GM18909 (cell line): ENCODE measurements at regions not wholly inside any gene's neighbourhood (a gene's known extent, or its start where the extent isn't known, plus 50 kb on each side); places are given as distances from the start of the nearest gene placed in this dataset.

Experiments
- ATAC-seq: cut with Tn5 transposase; IDR thresholded peaks from one replicate; pipeline ENCODE4 v1.9.1; 2021; ENCODE audit warnings: mild to moderate bottlenecking; ENCODE audit not compliant: unreplicated experiment, poor library complexity

DNA sequence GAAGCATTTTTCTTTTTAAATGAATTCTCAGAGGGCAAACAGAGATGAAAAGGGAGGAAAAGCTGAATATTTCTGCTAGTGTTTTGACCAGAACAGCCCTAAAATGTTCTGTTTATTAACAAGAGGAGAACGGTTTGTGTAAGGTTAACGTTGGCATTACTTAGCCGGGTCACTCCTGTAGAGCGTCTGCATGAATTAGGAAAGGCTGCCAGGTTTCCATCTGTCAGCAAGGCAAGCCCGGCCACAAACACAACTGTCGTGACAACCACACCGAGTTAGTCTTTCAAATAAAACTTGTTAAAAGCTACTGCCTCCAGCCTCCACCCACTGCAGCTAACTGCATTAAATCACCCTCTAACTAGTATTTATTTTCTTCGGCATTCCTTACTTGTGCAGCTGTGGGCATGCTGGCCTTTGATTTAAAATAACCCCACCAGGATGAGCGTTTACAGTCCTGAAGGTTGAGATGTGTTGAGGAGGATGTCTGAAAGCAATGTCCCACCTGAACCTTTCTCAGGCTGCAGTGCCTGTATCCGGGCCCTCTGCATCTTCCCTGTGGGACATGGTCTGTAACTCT, 527.9 kb downstream of the FGF9 start:
- ATAC-seq: no peak

DNA sequence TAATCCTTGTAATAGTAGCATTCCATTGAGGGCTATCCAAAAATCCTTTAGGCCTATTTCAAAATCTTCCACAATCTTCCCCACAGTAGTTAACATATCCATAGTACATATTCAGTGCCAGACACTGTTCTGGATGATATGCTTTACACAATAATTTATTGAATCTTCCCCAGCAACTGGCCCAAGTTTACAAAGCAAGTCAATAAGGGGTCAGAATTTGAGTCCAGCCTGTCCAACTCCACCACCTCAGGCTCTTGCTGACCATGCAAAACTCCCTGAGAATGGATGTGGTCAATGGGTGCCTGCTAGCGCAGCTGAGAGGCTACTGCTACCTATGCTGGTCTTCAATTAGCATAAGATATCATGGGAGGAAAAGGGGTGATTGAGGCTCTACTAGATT, 529.6 kb downstream of the FGF9 start:
- ATAC-seq: no peak

GRCh38 chr13:22201375-22201925, 530.6 kb downstream of the FGF9 start:
- ATAC-seq: no peak

DNA sequence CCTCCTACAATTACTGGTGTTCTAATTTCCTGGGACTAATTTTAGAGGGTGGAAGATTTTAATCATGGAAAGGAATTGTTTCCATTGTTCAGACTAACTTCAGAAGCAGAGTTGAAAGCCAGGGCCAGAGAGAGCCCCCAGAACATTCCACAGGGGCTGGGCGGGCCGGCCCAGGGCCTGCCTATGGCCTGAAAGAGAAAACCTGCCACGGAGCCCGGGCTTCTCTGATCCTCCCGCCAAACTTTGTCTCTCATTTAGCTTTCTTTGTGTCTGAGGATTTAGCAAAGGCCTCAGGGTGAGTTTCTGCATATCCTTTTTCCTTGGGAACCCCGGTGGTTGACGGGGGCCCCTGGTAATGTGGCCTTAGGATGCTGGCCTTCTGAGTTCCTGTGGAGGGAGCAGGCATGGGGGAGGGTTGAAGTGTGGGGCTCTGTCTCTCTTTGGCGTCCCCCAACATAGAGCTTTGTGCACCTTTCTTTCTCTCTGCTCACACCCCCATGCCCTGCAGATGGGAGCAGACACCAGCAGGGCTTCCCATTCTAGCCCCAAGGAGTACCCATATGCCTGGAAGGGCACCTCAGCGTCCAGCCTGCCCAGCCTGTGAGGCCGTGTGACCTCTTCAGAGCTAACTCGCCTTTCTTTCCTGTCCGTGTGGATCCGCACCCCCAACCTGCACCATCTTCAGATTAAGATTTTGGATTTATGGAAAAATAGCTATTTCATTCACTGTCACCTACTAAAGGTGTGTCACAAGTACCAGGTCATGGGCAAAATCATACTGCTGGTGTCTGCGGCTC, 539.5 kb downstream of the FGF9 start:
- no peak for ATAC-seq

GRCh38 chr13:22211876-22212275, 541.0 kb downstream of the FGF9 start:
- ATAC-seq: no peak

- ATAC-seq: no peak
These were observed 541.7 kb downstream of the FGF9 start for GRCh38 chr13:22212576-22212975.

- no peak for ATAC-seq
These were observed 543.3 kb downstream of the FGF9 start for GRCh38 chr13:22214184-22214583.

- ATAC-seq: no peak
These were observed 547.9 kb downstream of the FGF9 start for GRCh38 chr13:22218797-22219196.

DNA sequence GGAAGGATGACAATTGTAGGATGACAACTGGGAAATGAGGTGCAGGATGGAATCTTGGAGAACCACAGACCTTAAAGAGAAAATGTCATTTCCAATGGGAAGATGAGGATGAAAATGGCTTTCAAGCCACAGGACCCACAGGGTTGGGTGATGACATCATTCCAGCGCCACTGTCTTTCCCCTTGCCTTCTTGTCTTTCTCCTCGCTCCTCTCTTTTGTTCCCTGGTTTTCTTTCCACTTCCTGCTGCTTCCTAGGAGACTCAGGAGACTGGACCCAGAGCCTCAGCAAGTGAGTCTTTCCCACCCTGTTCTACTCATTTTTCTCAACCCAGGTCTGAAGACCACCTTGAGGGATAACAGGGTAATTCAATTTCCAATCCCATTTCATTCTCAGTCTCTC, 548.8 kb downstream of the FGF9 start:
- no peak for ATAC-seq

DNA sequence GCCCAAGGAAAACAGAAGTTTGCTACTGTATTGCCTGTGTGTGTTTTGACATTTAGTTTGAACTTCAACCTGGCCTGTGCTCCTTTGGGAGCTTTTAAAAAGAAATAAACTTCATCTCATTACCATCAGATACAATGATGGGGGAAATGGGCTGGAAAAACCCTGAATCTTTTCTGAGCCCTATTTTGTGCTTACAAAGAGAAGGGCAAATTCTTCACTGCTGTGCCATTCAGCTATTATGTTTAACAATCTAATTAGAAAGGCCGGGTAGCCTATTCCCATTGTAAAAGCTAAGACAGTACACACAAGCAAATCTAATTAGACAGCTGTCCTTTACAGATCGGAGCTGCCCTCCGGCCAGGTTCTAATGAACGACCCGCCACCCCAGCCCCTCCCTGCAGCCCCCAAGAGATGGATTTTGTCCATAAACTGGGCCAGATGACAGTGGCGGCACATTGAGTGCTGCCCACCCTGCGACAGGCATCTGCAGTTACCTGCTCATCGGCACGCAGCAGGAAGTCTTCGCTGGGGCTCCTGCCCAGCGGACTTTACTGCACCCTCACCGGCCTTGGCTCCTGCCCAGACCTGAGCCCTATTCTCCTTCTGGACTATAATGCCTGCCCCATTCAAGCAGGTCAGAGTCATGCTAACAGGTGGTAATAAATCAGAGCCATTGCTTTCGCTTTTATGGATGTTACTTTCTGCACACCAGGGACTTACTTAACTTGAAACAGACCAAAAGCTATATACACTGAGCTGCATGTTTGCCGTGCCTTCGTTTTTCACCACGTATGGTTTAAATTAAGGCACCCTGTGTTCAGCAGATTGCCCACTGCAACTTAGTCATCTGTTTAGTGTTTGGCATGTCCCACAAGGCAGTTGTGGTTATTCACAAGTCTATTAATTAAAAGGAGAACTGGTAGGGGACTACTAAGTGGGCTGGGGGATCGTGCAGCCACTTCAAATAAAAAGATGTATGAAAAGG, 549.6 kb downstream of the FGF9 start:
- no peak for ATAC-seq

DNA sequence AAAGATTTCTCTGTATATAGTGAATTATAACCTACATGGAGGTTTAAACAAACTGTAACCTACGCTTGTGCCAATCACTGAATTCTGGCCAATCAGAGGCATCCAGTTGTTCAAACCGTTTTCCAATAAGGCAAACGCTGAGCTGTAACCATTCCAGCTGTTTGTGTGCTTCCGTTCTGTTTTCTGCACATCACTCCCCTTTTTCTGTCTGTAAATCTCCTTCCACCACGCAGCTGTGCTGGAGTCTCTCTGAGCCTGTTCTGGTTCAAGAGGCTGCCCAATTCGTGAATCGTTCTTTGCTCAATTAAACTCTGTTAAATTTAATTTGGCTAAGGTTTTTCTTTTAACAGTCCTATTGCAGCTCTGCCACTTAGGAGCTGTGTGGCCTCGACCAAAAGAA, 552.5 kb downstream of the FGF9 start:
- no peak for ATAC-seq

DNA sequence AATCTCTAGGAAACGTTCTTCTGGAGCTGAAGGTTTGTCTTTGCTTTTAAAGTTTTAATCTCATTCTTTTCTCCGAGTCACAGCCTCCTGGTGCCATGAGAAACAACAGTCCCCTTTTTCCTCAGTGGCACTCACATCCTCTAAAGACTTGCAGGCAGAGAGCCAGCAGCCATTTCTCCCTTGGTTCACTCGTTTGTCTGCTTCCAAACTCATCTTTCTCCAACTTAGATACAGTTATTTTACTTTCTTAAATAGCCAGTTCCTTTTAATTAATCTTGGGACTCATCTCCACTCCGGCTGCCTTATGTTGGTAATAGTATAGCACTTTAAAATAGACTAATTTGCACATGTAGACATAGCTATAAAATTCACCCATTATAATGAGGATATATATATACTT, 555.2 kb downstream of the FGF9 start:
- no peak for ATAC-seq

DNA sequence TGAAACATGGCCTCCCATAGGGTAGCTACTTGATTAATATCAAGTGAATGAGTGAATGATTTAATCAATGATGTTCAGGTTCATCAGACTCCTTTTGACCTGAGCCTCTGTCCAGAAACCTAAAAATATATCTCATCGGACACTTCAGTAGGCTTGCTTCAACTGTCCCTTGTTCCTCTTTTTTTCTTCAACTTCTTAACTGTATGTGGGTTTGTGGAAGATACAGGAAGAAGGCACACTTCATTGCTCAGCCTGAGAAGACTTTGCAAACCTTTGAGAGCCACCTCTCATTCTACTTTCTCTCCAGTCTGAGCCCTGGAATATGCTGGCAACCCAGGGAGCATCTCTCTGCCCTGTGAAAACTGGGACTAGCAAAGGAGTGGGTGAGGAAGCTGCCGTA, 557.0 kb downstream of the FGF9 start:
- peak; percentile 48 for ATAC-seq

GRCh38 chr13:22229916-22230315, 559.0 kb downstream of the FGF9 start:
- no peak for ATAC-seq

DNA sequence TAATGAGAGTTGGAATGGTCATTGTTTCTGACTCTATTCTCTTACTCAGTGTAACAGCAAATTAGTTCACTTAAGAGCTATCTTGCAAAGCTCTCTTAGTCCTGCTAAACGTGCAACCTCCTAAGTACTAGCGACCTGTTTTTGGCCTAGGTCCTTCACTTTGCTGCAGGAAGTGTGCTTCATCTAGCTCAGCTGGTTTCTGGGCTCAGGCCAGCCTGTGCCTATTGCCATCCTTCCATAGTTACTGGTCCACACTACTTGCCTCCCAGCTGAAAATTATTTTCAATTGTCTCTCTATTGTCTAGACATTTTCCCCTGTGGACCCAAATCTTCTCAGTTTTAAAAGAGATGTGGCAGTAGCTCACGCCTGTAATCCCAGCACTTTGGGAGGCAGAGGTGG, 561.3 kb downstream of the FGF9 start:
- no peak for ATAC-seq

- no peak for ATAC-seq
These were observed 564.5 kb downstream of the FGF9 start for GRCh38 chr13:22235285-22235949.

DNA sequence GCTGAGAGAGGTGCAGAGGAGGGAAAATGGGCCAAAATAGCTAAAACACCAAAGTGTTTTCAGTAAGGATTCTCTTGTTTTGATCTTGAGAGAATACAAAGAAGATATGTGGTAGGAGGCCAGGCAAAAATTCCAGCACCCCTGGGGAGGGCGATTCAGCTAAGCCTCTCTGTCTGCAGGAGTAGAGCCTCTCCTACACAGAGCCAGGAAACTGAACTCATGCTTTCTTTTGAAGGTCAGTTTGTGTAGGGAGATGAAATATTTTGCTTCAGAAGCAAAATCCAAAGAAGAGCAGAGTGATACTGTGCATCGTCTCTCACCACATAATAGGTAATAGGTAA, 565.0 kb downstream of the FGF9 start:
- ATAC-seq: no peak

GRCh38 chr13:22238269-22238668, 567.4 kb downstream of the FGF9 start:
- ATAC-seq: no peak

DNA sequence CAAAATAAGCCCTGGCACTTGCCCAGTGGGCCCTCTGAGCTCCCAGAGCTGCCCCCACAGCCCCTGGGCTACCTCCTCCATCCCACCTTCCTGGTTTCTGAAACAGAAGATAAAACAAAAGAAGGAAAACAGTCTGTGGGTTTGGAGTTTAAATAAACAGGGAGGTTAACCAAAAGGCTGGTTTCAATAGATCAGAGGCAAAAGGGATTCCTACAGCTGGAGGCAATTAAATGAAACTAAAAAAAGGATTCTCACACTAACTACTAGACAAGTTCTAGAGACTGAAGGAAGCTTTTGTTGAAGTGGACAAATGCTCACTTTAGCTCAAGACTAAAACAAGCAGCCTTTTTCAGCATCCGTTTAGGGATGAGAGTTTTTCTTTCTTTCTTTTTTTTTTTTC, 569.8 kb downstream of the FGF9 start:
- no peak for ATAC-seq

DNA sequence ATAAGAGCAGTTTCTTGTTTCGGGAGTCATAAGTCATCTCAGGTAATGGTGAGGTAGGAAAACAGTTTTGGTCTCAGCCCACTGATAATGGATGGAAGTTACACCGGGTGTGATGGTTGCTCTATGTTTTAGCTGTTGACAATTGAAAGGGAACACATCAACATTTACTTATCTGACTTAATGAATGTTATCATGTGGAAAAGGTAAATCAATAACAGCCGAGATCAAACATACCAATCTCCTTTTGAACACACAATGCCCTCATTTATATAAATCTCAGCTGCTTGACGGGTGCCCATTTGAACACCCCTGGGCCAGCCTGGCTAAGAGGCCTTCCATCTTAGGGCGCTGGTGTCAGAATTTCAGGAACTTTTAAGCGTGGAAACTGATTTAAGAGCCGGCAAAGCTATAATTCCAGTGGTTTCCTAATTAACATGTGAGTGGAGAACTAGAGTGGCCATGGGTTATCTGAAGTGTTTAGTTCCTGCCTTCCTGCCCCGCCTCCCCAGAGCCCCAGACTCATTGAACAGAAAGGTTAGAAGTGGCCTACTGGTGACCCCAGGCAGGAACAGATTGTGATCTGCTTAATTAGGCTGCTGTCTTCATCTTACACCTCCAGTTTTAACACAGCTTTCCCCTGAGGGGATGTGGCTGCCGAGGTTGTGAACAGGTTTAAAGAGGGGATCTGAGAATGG, 572.7 kb downstream of the FGF9 start:
- ATAC-seq: no peak
